Occipital lobe (tissue), 1 donor: ENCODE measurements at regions not wholly inside any gene's neighbourhood (a gene's known extent, or its start where the extent isn't known, plus 50 kb on each side); places are given as distances from the start of the nearest gene placed in this dataset.
"Not testable (repeated sequence)": the region's sequence is repeated elsewhere in the genome, so short reads cannot be mapped to it uniquely, and the experiment has no call there.

Experiments
- DNase-seq: peaks from one replicate; lab custom pipeline; 2025; lab: John Stamatoyannopoulos, UW

- DNase-seq = no peak
Measured at GRCh38 chr4:3634894-3635820, 102.9 kb upstream of the LRPAP1 start.

DNA sequence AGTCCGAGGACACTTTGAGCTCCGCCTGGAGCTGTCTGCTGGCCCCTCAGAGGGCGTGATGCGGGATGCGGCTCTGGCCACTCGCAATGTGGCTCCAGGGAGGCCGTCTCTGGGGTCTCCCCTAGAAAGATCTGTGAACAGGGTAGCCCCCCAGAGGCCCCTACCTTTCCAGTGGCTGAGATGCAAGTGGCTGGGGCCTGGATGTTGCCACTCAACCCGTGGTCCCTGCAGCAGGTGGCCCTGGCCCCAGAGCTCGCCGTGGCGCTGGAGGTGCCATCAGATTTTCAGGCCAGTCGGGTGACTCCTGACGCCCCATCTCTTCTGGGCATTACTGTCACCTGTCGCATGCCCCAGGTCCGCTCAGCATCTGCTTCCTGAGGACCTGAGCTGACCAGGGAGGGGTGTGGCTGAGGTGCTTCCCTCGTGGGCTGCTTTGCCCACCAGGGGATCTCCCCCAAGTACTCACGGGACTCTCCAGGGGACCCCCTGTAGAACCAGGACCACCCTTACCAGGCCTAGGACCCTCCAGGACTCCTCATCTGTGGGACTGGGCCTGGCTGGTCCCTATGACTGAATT, 102.1 kb upstream of the LRPAP1 start:
- no peak for DNase-seq

GRCh38 chr4:3633277-3633676, 101.1 kb upstream of the LRPAP1 start:
- not testable (repeated sequence) for DNase-seq

DNA sequence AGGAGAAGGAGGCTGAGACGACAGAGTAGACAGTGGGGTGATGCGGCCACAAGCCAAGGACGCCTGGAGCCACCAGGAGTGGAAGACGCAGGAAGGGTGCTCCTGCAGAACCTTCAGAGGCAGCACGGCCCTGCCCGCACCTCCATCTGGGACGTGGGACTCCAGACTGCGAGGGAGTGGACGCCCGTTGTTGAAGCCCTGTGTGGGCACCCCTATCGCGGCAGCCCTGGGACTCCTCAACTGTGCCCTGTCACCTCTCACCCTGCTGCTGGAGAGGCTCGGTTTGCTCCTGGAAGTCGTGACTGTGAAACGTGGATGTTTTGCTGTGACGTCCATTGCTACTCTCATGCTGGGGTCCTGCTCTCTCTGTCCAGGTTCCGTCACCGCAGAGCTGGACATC, 100.6 kb upstream of the LRPAP1 start:
- DNase-seq = not testable (repeated sequence)

GRCh38 chr4:3631544-3632266, 99.5 kb upstream of the LRPAP1 start:
- not testable (repeated sequence) for DNase-seq

GRCh38 chr4:3630598-3631543, 98.6 kb upstream of the LRPAP1 start:
- no peak for DNase-seq

DNA sequence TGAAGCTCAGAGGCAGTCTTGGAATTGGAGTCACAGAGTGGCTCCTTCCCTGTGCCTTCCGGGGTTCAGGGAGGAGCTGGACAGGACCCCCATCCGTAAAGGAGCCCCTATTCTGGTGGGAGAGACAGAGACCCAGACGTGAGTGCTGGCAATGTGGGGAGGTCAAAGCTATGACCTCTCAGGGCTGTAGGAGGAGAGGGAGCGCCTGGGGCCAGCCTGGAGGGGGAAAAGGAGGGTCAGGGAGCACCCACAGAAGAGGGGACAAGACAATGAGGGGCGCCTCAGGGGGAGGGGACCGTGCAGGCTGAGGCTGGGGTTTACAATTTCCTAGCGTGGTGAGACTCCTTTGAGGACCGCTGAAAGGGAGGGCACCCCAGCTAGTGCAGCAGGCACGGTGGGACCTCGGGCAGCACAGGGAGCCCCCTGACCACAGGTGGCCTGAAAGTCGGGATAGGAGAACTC, 97.9 kb upstream of the LRPAP1 start:
- no peak for DNase-seq

GRCh38 chr4:3629665-3630064, 97.4 kb upstream of the LRPAP1 start:
- no peak for DNase-seq

DNA sequence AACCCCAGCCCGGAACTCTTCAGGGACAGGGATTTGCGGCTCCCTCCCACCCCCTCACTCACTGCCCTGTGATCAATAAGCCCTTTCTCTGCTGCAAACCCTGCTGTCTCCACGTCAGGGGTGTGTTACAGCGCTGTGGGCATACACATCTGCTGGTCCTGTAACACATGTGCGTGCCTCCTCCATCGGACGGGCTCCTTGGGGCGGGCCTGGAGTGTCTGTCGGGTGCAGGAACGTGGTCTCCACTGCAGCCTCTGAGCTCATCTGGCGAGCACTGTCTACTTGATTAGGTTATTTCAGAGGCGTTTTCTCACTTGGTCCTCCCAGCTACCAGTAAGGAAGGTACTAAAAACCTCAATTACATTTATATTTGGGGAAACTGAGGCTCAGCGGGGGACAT, 97.0 kb upstream of the LRPAP1 start:
- not testable (repeated sequence) for DNase-seq

DNA sequence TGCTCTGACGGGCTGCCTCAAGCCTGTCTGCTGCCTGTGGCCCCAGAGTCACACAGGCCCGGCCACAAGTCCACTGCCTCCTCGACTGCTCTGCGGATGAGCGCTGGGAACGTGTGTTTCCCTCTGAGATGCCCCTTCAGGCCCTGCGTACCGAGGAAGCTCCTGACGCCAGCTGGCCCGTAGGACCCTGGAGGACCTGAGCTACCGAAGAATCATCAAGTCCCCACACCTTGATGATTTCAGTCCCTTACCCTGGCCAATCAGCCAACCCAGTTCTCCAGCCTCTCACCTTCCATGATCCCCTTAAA, 96.6 kb upstream of the LRPAP1 start:
- no peak for DNase-seq

GRCh38 chr4:3627967-3628867, 96.0 kb upstream of the LRPAP1 start:
- DNase-seq = not testable (repeated sequence)

DNA sequence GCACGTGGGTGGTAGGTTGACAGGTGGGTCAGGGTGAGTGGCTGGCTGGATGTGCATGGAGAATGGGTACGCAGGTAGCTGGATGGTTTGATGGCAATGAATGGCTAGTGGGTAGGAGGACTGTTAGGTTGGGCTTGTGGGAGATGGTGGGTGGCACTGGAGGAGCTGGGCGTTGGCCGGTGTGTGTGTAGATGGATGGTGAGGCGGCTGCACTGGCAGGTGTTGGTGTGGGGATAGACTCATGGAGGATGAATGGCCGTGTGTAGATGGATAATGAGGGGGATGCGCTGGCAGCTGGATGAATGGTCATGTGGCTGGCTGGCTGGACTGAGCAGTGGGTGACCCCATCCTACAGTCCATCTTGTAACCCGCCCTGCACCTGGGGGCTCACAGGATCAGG, 95.2 kb upstream of the LRPAP1 start:
- not testable (repeated sequence) for DNase-seq

DNA sequence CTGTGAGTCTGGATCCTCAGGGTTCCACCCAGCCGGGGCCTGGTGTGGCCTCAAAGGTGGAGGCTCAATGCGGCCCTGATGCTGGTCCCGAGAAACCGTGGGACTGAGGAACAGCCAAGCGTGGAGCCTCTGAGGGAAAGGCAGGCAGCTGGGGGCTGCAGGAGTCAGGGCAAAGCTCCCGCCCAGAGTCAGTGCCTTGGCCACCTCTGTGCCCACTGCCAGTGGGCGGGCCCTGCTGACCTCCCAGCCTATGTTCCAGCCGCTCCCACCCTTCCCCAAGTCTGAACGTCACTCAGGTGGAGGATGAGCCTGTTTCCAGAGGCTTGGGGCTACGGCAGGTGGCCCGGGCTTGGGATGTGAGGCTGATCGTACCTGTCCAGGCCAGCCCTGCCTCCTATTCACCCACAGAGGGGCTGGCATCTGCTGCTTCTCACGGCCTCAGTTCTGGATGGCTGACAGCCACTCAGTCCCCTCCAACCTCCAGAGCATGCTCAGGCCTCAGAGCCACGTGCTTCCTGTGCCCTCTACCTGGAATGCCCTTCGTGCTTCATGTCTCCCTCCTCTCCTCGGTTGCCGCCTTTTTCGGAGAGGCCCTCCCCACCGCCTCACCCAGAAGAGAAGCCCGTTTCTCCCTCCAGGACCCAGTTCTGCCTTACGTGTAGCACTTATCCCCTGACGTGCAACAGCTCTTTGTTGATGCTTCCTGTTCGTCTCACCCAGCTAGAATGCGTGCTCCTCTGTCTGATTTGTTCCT, 94.1 kb upstream of the LRPAP1 start:
- not testable (repeated sequence) for DNase-seq

DNA sequence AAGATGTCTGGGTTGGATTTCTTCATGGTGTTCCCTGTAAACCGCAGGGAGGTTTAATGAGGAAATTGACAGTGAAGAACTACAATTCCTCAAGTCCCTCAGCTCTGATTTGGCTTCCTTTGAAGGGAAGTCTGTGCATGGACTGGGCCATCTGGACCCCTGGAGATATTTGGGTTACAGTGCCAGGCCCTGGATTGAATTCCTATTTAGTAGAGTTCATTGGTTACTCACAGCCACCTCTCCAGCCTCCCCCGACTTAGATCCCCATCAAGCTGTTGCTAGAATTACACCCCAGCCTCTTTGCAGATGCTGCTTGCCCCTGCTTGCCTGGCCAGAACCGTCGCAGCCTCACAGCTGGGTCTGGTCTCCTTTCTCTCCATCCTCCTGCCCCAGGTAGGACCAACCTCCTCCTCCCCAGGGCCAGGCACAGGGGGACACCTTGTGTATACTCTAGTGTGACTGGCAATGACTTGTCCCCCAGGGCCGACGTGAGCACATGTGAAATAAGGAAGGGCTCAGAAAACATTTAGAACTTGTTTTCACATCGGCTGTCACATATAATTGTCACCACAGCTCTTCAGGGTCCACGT, 93.2 kb upstream of the LRPAP1 start:
- not testable (repeated sequence) for DNase-seq

DNA sequence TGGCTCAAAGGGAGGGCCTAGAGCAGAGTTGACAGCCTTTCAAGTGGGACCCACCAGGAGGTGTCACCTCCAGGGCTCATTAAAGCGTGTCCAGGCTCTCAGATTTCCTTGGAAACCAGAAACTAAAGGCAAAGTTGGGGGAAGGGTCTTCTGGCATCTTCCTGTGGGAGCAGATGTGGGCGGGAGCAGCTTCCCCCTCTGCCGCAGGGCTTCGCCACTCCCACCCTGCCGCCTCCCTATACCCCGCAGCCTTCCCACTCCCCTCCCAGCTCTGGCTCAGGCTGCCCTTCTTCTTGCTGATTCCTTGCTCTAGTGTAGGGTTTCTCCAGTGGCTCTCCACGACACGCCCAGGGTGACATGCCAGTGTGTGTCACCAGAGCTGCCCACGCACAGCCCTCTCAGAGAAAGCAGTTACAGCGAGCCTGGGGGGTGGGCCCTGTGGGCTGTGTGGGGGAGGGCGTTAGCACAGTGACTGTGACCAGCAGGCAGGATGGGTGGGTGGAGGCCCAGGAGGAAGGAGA, 91.6 kb upstream of the LRPAP1 start:
- not testable (repeated sequence) for DNase-seq

GRCh38 chr4:3623106-3623505, 90.9 kb upstream of the LRPAP1 start:
- no peak for DNase-seq

- not testable (repeated sequence) for DNase-seq
Measured at GRCh38 chr4:3620365-3620764, 88.1 kb upstream of the LRPAP1 start.

- DNase-seq = not testable (repeated sequence)
Measured at GRCh38 chr4:3619698-3620097, 87.5 kb upstream of the LRPAP1 start.

DNA sequence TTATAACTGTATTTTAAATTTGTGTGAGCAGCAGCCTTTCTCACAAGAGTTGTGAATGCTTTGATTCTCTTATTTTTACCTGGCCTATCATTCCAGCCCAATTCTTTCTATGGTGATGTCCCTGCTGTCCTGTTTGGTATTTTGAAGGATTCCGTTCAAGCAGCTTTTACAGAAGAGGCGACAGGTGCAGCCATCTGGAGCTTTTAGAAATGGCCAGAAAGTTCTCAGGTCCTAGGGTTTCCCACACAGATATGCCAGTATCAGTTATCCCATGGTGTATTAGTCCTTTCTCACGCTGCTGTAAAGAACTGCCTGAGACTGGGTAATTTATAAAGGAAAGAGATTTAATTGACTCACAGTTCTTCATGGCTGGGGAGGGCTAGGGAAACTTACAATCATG, 86.1 kb upstream of the LRPAP1 start:
- not testable (repeated sequence) for DNase-seq
